IMR-90 (cell line): ENCODE measurements at regions not wholly inside any gene's neighbourhood (a gene's known extent, or its start where the extent isn't known, plus 50 kb on each side); places are given as distances from the start of the nearest gene placed in this dataset.

ENCODE experiments used
- ATAC-seq: fragments of 200-7000 bp; cut with Tn5 transposase; 2 replicates; pipeline ENCODE4 v1.9.1; 2020; ENCODE audit warnings: low read depth, mild to moderate bottlenecking, moderate library complexity
- BruUV-seq: library from RNA; stranded (reverse); fragments of 400-500 nt; replicated peaks from 2 replicates; lab custom pipeline; 2021; lab: Mats Ljungman, UMichigan
- CTCF ChIA-PET: fragments of 300-600 bp; formaldehyde crosslinking; extraction: SDS; loops from one replicate; lab custom pipeline; 2021; ENCODE audit warnings: antibody characterized with exemption; lab: Yijun Ruan, JAX
- POLR2A ChIA-PET: fragments of 300-600 bp; sonication (Branson Sonifier 250); formaldehyde crosslinking; loops from one replicate; lab custom pipeline; 2022; ENCODE audit warnings: antibody characterized with exemption; ENCODE audit not compliant: unreplicated experiment; lab: Charles Lee
- DNase-seq: peaks from one replicate; pipeline ENCODE4 v3.0.0; 2013
- H2AFZ ChIP-seq: replicated peaks from 2 replicates; pipeline ENCODE3; 2013; ENCODE audit warnings: low read length, mild to moderate bottlenecking; ENCODE audit not compliant: poor library complexity
- H2AK5ac ChIP-seq: 2 replicates; pipeline ENCODE4 v1.6.1; 2013; ENCODE audit warnings: low read depth, low read length, inconsistent platforms
- H2AK9ac ChIP-seq: replicated peaks from 2 replicates; pipeline ENCODE3; 2013; ENCODE audit warnings: mild to moderate bottlenecking, low read depth, low read length, moderate library complexity; ENCODE audit not compliant: poor library complexity
- H2BK120ac ChIP-seq: 2 replicates; pipeline ENCODE4 v1.6.1; 2013; ENCODE audit warnings: low read depth, low read length, inconsistent platforms
- H2BK15ac ChIP-seq: 3 replicates; pipeline ENCODE4 v1.6.1; 2013; ENCODE audit warnings: low read depth, low read length, inconsistent platforms
- H2BK20ac ChIP-seq: 2 replicates; pipeline ENCODE4 v1.6.1; 2013; ENCODE audit warnings: low read depth, mild to moderate bottlenecking, inconsistent platforms, low read length, moderate library complexity
- H2BK5ac ChIP-seq: 2 replicates; pipeline ENCODE4 v1.6.1; 2013; ENCODE audit warnings: mild to moderate bottlenecking, low read depth, low read length, inconsistent platforms; ENCODE audit not compliant: poor library complexity, severe bottlenecking
- H3K14ac ChIP-seq: replicated peaks from 2 replicates; pipeline ENCODE4 v1.6.1; 2013; ENCODE audit warnings: low read depth, low read length, inconsistent platforms
- H3K18ac ChIP-seq: 2 replicates; pipeline ENCODE4 v1.6.1; 2013; ENCODE audit warnings: low read depth, low read length, control low read depth
- H3K23ac ChIP-seq: 2 replicates; pipeline ENCODE4 v1.6.1; 2013; ENCODE audit warnings: low read depth, low read length, inconsistent platforms
- H3K27ac ChIP-seq: 2 replicates; pipeline ENCODE4 v1.5.1; 2013; ENCODE audit warnings: mild to moderate bottlenecking, control low read depth, low read length; ENCODE audit not compliant: insufficient read depth
- H3K27me3 ChIP-seq: 2 replicates; pipeline ENCODE4 v1.6.1; 2013; ENCODE audit warnings: low read length; ENCODE audit not compliant: control insufficient read depth, insufficient read depth
- H3K36me3 ChIP-seq: 2 replicates; pipeline ENCODE4 v1.6.1; 2013; ENCODE audit warnings: low read length, mixed read lengths; ENCODE audit not compliant: control insufficient read depth, insufficient read depth
- H3K4ac ChIP-seq: 2 replicates; pipeline ENCODE4 v1.6.1; 2013; ENCODE audit warnings: low read depth, low read length, inconsistent platforms
- H3K4me1 ChIP-seq: 2 replicates; pipeline ENCODE4 v1.6.1; 2013; ENCODE audit warnings: low read length, mixed read lengths; ENCODE audit not compliant: control insufficient read depth, insufficient read depth
- H3K4me2 ChIP-seq: 2 replicates; pipeline ENCODE4 v1.6.1; 2013; ENCODE audit warnings: low read depth, mild to moderate bottlenecking, control low read depth, low read length, moderate library complexity
- H3K4me3 ChIP-seq: 2 replicates; pipeline ENCODE4 v1.5.1; 2013; ENCODE audit warnings: low read depth, mild to moderate bottlenecking, control low read depth, low read length, moderate library complexity; ENCODE audit not compliant: insufficient read depth
- H3K56ac ChIP-seq: 2 replicates; pipeline ENCODE4 v1.6.1; 2013; ENCODE audit warnings: low read length, inconsistent platforms; ENCODE audit not compliant: insufficient read depth; ENCODE audit errors: extremely low read depth
- H3K79me1 ChIP-seq, 2 experiments: 2 replicates each; pipeline ENCODE4 v1.6.1; 2013; ENCODE audit warnings: low read length in 2 of 2, inconsistent platforms in 1 of 2, low read depth in 1 of 2
- H3K9ac ChIP-seq: 2 replicates; pipeline ENCODE4 v1.6.1; 2013; ENCODE audit warnings: low read depth, low read length, control low read depth
- H3K9me1 ChIP-seq: 2 replicates; pipeline ENCODE4 v1.6.1; 2013; ENCODE audit warnings: low read length, inconsistent platforms; ENCODE audit not compliant: insufficient read depth
- H3K9me3 ChIP-seq: 2 replicates; pipeline ENCODE4 v1.6.1; 2013; ENCODE audit warnings: low read length; ENCODE audit not compliant: control insufficient read depth, insufficient read depth
- H4K20me1 ChIP-seq: 2 replicates; pipeline ENCODE4 v1.6.1; 2013; ENCODE audit warnings: low read length, inconsistent platforms; ENCODE audit not compliant: insufficient read depth
- H4K5ac ChIP-seq: 2 replicates; pipeline ENCODE4 v1.6.1; 2013; ENCODE audit warnings: mild to moderate bottlenecking, low read depth, low read length, control low read depth
- H4K8ac ChIP-seq, 2 experiments: 2 replicates each; pipeline ENCODE4 v1.6.1; 2013; ENCODE audit warnings: low read depth in 2 of 2, low read length in 2 of 2, control low read depth in 1 of 2, inconsistent platforms in 1 of 2
- H4K91ac ChIP-seq: 2 replicates; pipeline ENCODE4 v1.6.1; 2013; ENCODE audit warnings: low read depth, low read length, inconsistent platforms; ENCODE audit not compliant: insufficient read depth
- CTCF ChIP-seq: conservative IDR thresholded peaks from 2 replicates; pipeline ENCODE4 v1.5.1; 2012; ENCODE audit warnings: mild to moderate bottlenecking, low read depth, low read length, improper control_type of control experiment
- ELK1 ChIP-seq: fragments of 150-350 bp; IDR thresholded peaks from 2 replicates; pipeline ENCODE4 v1.6.1; 2016; ENCODE audit warnings: low read depth, mild to moderate bottlenecking, low read length, moderate library complexity, borderline replicate concordance
- MXI1 ChIP-seq: IDR thresholded peaks from 2 replicates; pipeline ENCODE4 v1.6.1; 2012; ENCODE audit warnings: low read depth, mild to moderate bottlenecking, low read length, moderate library complexity, borderline replicate concordance
- NFE2L2 ChIP-seq: fragments of 150-350 bp; IDR thresholded peaks from 2 replicates; pipeline ENCODE4 v1.6.1; 2016; ENCODE audit warnings: low read depth, mild to moderate bottlenecking, low read length
- POLR2A ChIP-seq: IDR thresholded peaks from 2 replicates; pipeline ENCODE4 v1.6.1; 2012; ENCODE audit warnings: mild to moderate bottlenecking, low read depth, low read length
- RAD21 ChIP-seq: IDR thresholded peaks from 2 replicates; pipeline ENCODE4 v1.6.1; 2012; ENCODE audit warnings: low read length, improper control_type of control experiment
- RFX5 ChIP-seq: IDR thresholded peaks from 2 replicates; pipeline ENCODE4 v1.8.0; 2012; ENCODE audit warnings: low read depth, mild to moderate bottlenecking, low read length, moderate library complexity
- SMC3 ChIP-seq: fragments of 150-350 bp; IDR thresholded peaks from 2 replicates; pipeline ENCODE4 v1.6.1; 2016; ENCODE audit warnings: low read depth, mild to moderate bottlenecking, antibody characterized with exemption, low read length, moderate library complexity
- USF2 ChIP-seq: fragments of 150-350 bp; IDR thresholded peaks from 2 replicates; pipeline ENCODE4 v1.6.1; 2017; ENCODE audit warnings: mild to moderate bottlenecking, antibody characterized with exemption, low read length, low read depth
- WGBS, 2 experiments: methylation state at CpG; one replicate each; pipeline versions ENCODE4 v1.1.5 to v1.1.7; 2013; ENCODE audit warnings: missing lambda C conversion rate in 2 of 2; ENCODE audit not compliant: insufficient read length in 1 of 2; ENCODE audit errors: extremely low coverage in 2 of 2; 5-methylcytosine and 5-hydroxymethylcytosine counted together
- dilution Hi-C: fragments of 300-500 bp; cut with HindIII; formaldehyde crosslinking; loops from one replicate; pipeline ENCODE4 v1.14.3; 2018; ENCODE audit warnings: low sequenced_read_pairs; ENCODE audit not compliant: unreplicated experiment
- in situ Hi-C: fragments of 300-500 bp; cut with MboI; formaldehyde crosslinking; loops from 3 replicates; pipeline ENCODE4 v1.14.3; 2019; ENCODE audit warnings: low sequenced_read_pairs, inconsistent platforms, mixed read lengths
- intact Hi-C: fragments of 100-400 bp; cut with micrococcal nuclease; formaldehyde crosslinking; loops from 2 replicates; pipeline ENCODE4 v1.10.0; 2022

- no peak for ATAC-seq
- Histone ChIP-seq H3K4me2 (no peak overlapping the region), H2BK5ac (no peak overlapping the region), H4K91ac (no peak overlapping the region), H2BK15ac (no peak overlapping the region), H3K9me3 (no peaks in the 10 kb centered on the region), H3K18ac (no peak overlapping the region), H3K4ac (no peak overlapping the region), H3K4me1 (no peaks in the 10 kb centered on the region), H3K9me1 (no peaks in the 10 kb centered on the region), H3K56ac (no peak overlapping the region), H3K27me3 (no peaks in the 10 kb centered on the region), H2AK9ac (no peak overlapping the region), H4K5ac (no peak overlapping the region), H3K23ac (no peak overlapping the region), H4K8ac (no peak overlapping the region), H3K36me3 (no peaks in the 10 kb centered on the region), H3K79me1 (no peaks in the 10 kb centered on the region), H3K9ac (no peak overlapping the region), H3K27ac (no peak overlapping the region), H3K4me3 (no peak overlapping the region), H3K14ac (no peak overlapping the region), H2AFZ (no peak overlapping the region), H2BK20ac (no peak overlapping the region), H4K20me1 (no peaks in the 10 kb centered on the region), H2BK120ac (no peak overlapping the region), H2AK5ac (no peak overlapping the region)
- BruUV-seq = no TSS peak
- dilution Hi-C loops (no loop called here), intact Hi-C loops (loop anchor here (5.0 to 10.0 kb wide), 6 partner anchors 124 to 1814 kb away; no protein-coding TSS in a partner anchor), in situ Hi-C loops (no loop called here)
- ChIA-PET CTCF (interaction anchor here (0.5 to 0.7 kb wide), 2 partner anchors 481 to 808 kb away, joined by 3 read pairs; no protein-coding TSS in a partner anchor), POLR2A (no interaction called here)
- no CpG with 5 or more reads among the region's 4 CpGs for WGBS, 2 experiments
- DNase-seq = no peak
- no peak for TF ChIP-seq RFX5
- TF ChIP-seq NFE2L2 = no peak
- no peak for TF ChIP-seq CTCF
- no peak for TF ChIP-seq ELK1
- TF ChIP-seq POLR2A = no peak
- no peak for TF ChIP-seq SMC3
- no peak for TF ChIP-seq USF2
- TF ChIP-seq RAD21 = no peak
- TF ChIP-seq MXI1 = no peak
Measured at GRCh38 chr1:96238426-96238825, 483.2 kb upstream of the PTBP2 start.
